PC-9 (cell line): ENCODE measurements at regions not wholly inside any gene's neighbourhood (a gene's known extent, or its start where the extent isn't known, plus 50 kb on each side); places are given as distances from the start of the nearest gene placed in this dataset.

Experiments used
- BruUV-seq: library from RNA; stranded (reverse); fragments of 400-500 nt; replicated peaks from 2 replicates; lab custom pipeline; 2021; lab: Mats Ljungman, UMichigan
- CTCF ChIA-PET: fragments of 300-600 bp; sonication (Branson Sonifier 250); formaldehyde crosslinking; loops from one replicate; lab custom pipeline; 2022; ENCODE audit warnings: antibody characterized with exemption; lab: Charles Lee
- POLR2A ChIA-PET: fragments of 300-600 bp; sonication (Branson Sonifier 250); formaldehyde crosslinking; loops from one replicate; lab custom pipeline; 2022; ENCODE audit warnings: antibody characterized with exemption; ENCODE audit not compliant: unreplicated experiment; lab: Charles Lee
- DNase-seq, 2 experiments: peaks; one replicate each; pipeline versions ENCODE4 v3.0.0 to v3.0.0-alpha.2; 2015 to 2022; ENCODE audit warnings: mixed read lengths in 1 of 2
- H2AFZ ChIP-seq: fragments of 200-600 bp; sonication (generic); 2 replicates; pipeline ENCODE4 v1.8.1; 2017; ENCODE audit warnings: antibody characterized with exemption
- H3F3A ChIP-seq: fragments of 200-600 bp; sonication (generic); 2 replicates; pipeline ENCODE4 v1.8.1; 2017; ENCODE audit warnings: antibody characterized with exemption, mild to moderate bottlenecking, low read depth; ENCODE audit not compliant: insufficient read depth
- H3K27ac ChIP-seq: fragments of 200-600 bp; sonication (generic); 2 replicates; pipeline ENCODE4 v1.6.1; 2016; ENCODE audit warnings: mixed run types
- H3K27me3 ChIP-seq: fragments of 200-600 bp; sonication (generic); 2 replicates; pipeline ENCODE4 v1.6.1; 2016; ENCODE audit warnings: low read depth, mixed run types; ENCODE audit not compliant: insufficient read depth
- H3K36me3 ChIP-seq: fragments of 200-600 bp; sonication (generic); 2 replicates; pipeline ENCODE4 v1.6.1; 2016; ENCODE audit warnings: low read depth, mixed run types
- H3K4me1 ChIP-seq: fragments of 200-600 bp; sonication (generic); replicated peaks from 2 replicates; pipeline ENCODE4 v1.6.1; 2016; ENCODE audit warnings: mixed run types; ENCODE audit not compliant: insufficient read depth
- H3K4me2 ChIP-seq: fragments of 200-600 bp; sonication (generic); 2 replicates; pipeline ENCODE4 v1.6.1; 2017; ENCODE audit warnings: mixed run types
- H3K4me3 ChIP-seq: fragments of 200-600 bp; sonication (generic); 2 replicates; pipeline ENCODE4 v1.6.1; 2016; ENCODE audit warnings: mixed run types
- H3K79me2 ChIP-seq: fragments of 200-600 bp; sonication (generic); 2 replicates; pipeline ENCODE4 v1.6.1; 2017; ENCODE audit warnings: low read depth, mixed run types
- H3K9me2 ChIP-seq: fragments of 200-600 bp; sonication (generic); 2 replicates; pipeline ENCODE4 v1.8.1; 2017; ENCODE audit warnings: mild to moderate bottlenecking; ENCODE audit not compliant: insufficient read depth
- H3K9me3 ChIP-seq: fragments of 200-600 bp; sonication (generic); 2 replicates; pipeline ENCODE4 v1.8.1; 2016; ENCODE audit warnings: low read depth; ENCODE audit not compliant: insufficient read depth
- H4K20me1 ChIP-seq: fragments of 200-600 bp; sonication (generic); 2 replicates; pipeline ENCODE4 v1.8.1; 2017; ENCODE audit not compliant: insufficient read depth
- CTCF ChIP-seq: fragments of 200-600 bp; sonication (generic); conservative IDR thresholded peaks from 2 replicates; pipeline ENCODE4 v1.6.1; 2017; ENCODE audit warnings: mixed run types, antibody characterized with exemption, mild to moderate bottlenecking, moderate library complexity
- EZH2 ChIP-seq: fragments of 200-600 bp; sonication (generic); IDR thresholded peaks from 2 replicates; pipeline ENCODE4 v1.8.0; 2017; ENCODE audit warnings: antibody characterized with exemption, low read depth
- intact Hi-C: fragments of 100-400 bp; cut with micrococcal nuclease; formaldehyde crosslinking; loops from one replicate; pipeline ENCODE4 v1.10.0; 2022; ENCODE audit not compliant: unreplicated experiment

- H3K27me3 ChIP-seq: peaks cover 11% of the 10 kb centered on the region; the same call in 1 of the 2 replicates
- no peaks in the 10 kb centered on the region for H3K36me3 ChIP-seq
- CTCF ChIA-PET: no interaction called here
- no peak overlapping the region for H3K4me2 ChIP-seq
- no peak for DNase-seq
- no peaks in the 10 kb centered on the region for H3K9me2 ChIP-seq
- H3K4me3 ChIP-seq: no peak overlapping the region
- BruUV-seq: no TSS peak
- no peaks in the 10 kb centered on the region for H3K9me3 ChIP-seq
- H3K79me2 ChIP-seq: no peaks in the 10 kb centered on the region
- H3F3A ChIP-seq: no peaks in the 10 kb centered on the region
- H3K27ac ChIP-seq: no peak overlapping the region
- no peaks in the 10 kb centered on the region for H4K20me1 ChIP-seq
- intact Hi-C loops: no loop called here
- POLR2A ChIA-PET: no interaction called here
- no peaks in the 10 kb centered on the region for H3K4me1 ChIP-seq
- no peak for TF ChIP-seq CTCF
- no peak for TF ChIP-seq EZH2
- H2AFZ ChIP-seq: no peak overlapping the region
These were observed 480.0 kb upstream of the CADM1 start for GRCh38 chr11:115984228-115984627.

- CTCF ChIA-PET: no interaction called here
- H3K79me2 ChIP-seq: no peaks in the 10 kb centered on the region
These were observed 478.5 kb upstream of the CADM1 start for GRCh38 chr11:115982666-115983065.

GRCh38 chr11:115981814-115982471, 477.7 kb upstream of the CADM1 start:
- TF ChIP-seq CTCF: no peak
- no peak for TF ChIP-seq EZH2
- no peaks in the 10 kb centered on the region; the same call in 1 of the 2 replicates for H3K27me3 ChIP-seq
- H3K4me3 ChIP-seq: no peak overlapping the region
- no peak overlapping the region for H3K4me2 ChIP-seq
- H3K9me3 ChIP-seq: no peaks in the 10 kb centered on the region
- H3K79me2 ChIP-seq: no peaks in the 10 kb centered on the region
- peak in 1 of 2 experiments; percentile 10 for DNase-seq
- CTCF ChIA-PET: no interaction called here
- H3F3A ChIP-seq: no peaks in the 10 kb centered on the region
- no peak overlapping the region for H2AFZ ChIP-seq
- no peaks in the 10 kb centered on the region for H3K9me2 ChIP-seq
- no TSS peak for BruUV-seq
- no peaks in the 10 kb centered on the region for H4K20me1 ChIP-seq
- H3K36me3 ChIP-seq: no peaks in the 10 kb centered on the region
- POLR2A ChIA-PET: no interaction called here
- intact Hi-C loops: no loop called here
- no peaks in the 10 kb centered on the region for H3K4me1 ChIP-seq
- H3K27ac ChIP-seq: no peak overlapping the region

More at GRCh38 chr11:115982666-115983065, 478.5 kb upstream of the CADM1 start:
- no peaks in the 10 kb centered on the region for H3K4me1 ChIP-seq
- no peaks in the 10 kb centered on the region for H3K36me3 ChIP-seq
- no peaks in the 10 kb centered on the region for H3K9me3 ChIP-seq
- no peak overlapping the region for H3K27ac ChIP-seq
- no peak for DNase-seq
- H3F3A ChIP-seq: no peaks in the 10 kb centered on the region
- POLR2A ChIA-PET: no interaction called here
- no peaks in the 10 kb centered on the region for H4K20me1 ChIP-seq
- no peak overlapping the region for H3K4me2 ChIP-seq
- H3K27me3 ChIP-seq: no peaks in the 10 kb centered on the region; the same call in 1 of the 2 replicates
- H3K4me3 ChIP-seq: no peak overlapping the region
- TF ChIP-seq EZH2: no peak
- no peak for TF ChIP-seq CTCF
- intact Hi-C loops: no loop called here
- no peak overlapping the region for H2AFZ ChIP-seq
- no peaks in the 10 kb centered on the region for H3K9me2 ChIP-seq
- BruUV-seq: no TSS peak
